ENCODE measurements at regions not wholly inside any gene's neighbourhood (a gene's known extent, or its start where the extent isn't known, plus 50 kb on each side); places are given as distances from the start of the nearest gene placed in this dataset.

DNA sequence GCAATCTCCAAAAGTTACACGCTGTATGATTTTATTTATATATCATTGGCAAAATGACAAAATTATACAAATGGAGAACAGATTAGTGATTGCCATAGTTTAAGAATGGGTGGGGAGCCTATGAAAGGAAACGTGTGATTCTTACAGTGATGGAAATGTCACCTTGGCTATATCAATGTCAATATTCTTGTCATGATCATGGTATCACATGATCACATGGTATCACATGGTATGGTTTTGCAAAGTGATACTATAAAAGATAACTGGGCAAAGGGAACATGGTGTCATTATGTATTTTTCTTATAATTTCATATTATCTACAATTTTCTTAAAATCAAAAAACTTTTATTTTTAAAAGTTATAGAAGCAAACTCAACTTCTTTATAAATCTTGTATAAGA lies 606.2 kb upstream of the ZEB2 start:
- TF ChIP-seq, protein P1, sequence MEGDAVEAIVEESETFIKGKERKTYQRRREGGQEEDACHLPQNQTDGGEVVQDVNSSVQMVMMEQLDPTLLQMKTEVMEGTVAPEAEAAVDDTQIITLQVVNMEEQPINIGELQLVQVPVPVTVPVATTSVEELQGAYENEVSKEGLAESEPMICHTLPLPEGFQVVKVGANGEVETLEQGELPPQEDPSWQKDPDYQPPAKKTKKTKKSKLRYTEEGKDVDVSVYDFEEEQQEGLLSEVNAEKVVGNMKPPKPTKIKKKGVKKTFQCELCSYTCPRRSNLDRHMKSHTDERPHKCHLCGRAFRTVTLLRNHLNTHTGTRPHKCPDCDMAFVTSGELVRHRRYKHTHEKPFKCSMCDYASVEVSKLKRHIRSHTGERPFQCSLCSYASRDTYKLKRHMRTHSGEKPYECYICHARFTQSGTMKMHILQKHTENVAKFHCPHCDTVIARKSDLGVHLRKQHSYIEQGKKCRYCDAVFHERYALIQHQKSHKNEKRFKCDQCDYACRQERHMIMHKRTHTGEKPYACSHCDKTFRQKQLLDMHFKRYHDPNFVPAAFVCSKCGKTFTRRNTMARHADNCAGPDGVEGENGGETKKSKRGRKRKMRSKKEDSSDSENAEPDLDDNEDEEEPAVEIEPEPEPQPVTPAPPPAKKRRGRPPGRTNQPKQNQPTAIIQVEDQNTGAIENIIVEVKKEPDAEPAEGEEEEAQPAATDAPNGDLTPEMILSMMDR (IDR thresholded peaks at IDR 0.05), result no peak
- TF ChIP-seq, protein P2, sequence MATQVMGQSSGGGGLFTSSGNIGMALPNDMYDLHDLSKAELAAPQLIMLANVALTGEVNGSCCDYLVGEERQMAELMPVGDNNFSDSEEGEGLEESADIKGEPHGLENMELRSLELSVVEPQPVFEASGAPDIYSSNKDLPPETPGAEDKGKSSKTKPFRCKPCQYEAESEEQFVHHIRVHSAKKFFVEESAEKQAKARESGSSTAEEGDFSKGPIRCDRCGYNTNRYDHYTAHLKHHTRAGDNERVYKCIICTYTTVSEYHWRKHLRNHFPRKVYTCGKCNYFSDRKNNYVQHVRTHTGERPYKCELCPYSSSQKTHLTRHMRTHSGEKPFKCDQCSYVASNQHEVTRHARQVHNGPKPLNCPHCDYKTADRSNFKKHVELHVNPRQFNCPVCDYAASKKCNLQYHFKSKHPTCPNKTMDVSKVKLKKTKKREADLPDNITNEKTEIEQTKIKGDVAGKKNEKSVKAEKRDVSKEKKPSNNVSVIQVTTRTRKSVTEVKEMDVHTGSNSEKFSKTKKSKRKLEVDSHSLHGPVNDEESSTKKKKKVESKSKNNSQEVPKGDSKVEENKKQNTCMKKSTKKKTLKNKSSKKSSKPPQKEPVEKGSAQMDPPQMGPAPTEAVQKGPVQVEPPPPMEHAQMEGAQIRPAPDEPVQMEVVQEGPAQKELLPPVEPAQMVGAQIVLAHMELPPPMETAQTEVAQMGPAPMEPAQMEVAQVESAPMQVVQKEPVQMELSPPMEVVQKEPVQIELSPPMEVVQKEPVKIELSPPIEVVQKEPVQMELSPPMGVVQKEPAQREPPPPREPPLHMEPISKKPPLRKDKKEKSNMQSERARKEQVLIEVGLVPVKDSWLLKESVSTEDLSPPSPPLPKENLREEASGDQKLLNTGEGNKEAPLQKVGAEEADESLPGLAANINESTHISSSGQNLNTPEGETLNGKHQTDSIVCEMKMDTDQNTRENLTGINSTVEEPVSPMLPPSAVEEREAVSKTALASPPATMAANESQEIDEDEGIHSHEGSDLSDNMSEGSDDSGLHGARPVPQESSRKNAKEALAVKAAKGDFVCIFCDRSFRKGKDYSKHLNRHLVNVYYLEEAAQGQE (IDR thresholded peaks at IDR 0.05; ENCODE audit: insufficient read depth in 1 of 2, low read depth in 2 of 2, low read length in 1 of 2), result no peak
